RCC 7860 (cell line): ENCODE measurements at regions not wholly inside any gene's neighbourhood (a gene's known extent, or its start where the extent isn't known, plus 50 kb on each side); places are given as distances from the start of the nearest gene placed in this dataset.
A peak's percentile ranks its signal among the peaks of the same experiment; 100 is the strongest.
"Not testable (repeated sequence)": the region's sequence is repeated elsewhere in the genome, so short reads cannot be mapped to it uniquely, and the experiment has no call there.

Experiments used
- DNase-seq: peaks from one replicate; pipeline ENCODE4 v3.0.0-alpha.2; 2015; ENCODE audit warnings: low spot score
- FAIRE-seq: peaks from 2 replicates; lab custom pipeline; 2012; peaks lifted over from hg19 to GRCh38; lab: Jason Lieb, UNC

DNA sequence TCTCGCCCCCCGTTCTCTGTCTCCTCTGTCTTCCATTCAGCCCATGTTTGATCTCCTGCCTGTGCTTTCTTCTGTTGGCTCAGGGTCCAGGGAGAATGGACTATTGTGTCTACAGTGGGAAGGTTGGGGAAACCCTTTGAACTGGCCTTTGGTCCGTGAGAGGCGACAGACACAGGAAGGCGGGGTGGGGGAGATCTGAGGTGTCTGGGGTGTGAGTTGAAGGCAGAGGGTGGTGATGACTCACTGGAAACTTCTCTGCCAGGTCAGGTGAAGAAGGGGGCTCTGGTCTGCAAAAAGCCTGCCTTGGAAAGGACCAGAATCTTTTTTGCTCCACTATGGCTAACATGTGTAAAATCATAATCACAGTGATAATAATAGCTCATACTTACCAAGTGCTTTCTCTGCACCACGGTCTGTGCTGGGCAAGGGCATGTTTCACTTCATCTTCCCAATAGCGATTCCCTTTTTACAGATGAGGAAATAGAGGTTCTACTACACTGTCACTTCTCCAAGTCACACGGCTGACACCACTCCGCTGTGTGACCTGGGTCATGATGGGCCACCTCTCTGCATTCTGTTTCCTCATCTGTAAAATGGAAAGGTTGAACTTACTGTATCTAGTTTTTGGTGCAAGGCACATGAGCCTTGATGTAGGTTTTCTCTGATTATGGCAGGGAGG, 99.8 kb upstream of the ALX4 start:
- FAIRE-seq (no peak), DNase-seq (no peak)

DNA sequence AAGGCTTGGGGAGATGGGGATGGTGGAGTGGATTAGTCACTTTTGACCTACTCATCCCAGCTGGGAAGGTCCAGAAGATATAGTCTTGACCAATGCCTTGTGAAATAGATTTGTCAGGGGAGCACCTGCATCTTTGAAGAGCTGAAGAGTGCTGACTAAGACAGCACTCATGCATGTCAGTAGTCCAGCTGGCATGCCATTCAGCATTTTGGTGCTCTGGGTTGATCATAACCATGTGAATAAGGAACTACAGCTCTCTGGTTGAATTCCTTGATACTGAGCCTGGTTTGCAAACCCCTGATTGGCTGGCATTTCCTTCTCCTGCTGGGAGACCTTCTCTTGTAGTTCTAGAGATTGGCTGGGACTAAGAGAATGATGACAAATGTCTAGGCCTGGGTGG, 106.8 kb upstream of the ALX4 start:
- DNase-seq (peak; percentile 49), FAIRE-seq (no peak)

GRCh38 chr11:44417731-44418455, 108.0 kb upstream of the ALX4 start:
- DNase-seq (no peak), FAIRE-seq (no peak)

- no peak for DNase-seq
- no peak for FAIRE-seq
These were observed 108.5 kb upstream of the ALX4 start for GRCh38 chr11:44418456-44418830.

DNA sequence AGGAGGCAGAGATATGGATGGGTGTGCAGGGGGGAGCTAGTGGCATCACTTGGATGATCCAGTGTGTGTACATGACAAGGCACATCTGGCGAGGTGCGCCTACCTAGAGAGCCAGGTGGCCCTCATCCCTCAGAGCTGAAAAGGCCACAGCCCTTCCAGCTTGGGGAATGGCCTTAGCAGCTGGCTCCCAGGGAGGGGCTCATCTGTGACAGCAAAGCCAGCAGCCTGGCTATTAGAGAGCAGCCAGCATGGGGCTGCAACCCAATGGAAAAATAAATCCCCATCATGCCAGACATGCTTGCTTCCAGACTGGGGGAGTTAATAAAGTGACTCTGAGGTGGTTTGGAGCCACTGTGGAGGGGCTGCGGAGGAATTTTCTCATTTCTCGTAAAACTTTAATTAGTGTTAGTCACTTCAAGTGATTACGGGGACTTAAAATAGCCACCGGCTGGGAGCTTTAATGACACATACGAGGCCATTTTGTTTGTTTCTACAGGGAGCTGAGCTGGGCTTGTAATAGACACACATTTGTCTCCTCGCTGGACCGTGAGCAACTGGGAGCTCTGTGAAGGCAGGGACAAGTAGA, 111.2 kb upstream of the ALX4 start:
- DNase-seq = no peak
- no peak for FAIRE-seq

- DNase-seq (no peak), FAIRE-seq (no peak)
These were observed 113.3 kb upstream of the ALX4 start for GRCh38 chr11:44423289-44423688.

DNA sequence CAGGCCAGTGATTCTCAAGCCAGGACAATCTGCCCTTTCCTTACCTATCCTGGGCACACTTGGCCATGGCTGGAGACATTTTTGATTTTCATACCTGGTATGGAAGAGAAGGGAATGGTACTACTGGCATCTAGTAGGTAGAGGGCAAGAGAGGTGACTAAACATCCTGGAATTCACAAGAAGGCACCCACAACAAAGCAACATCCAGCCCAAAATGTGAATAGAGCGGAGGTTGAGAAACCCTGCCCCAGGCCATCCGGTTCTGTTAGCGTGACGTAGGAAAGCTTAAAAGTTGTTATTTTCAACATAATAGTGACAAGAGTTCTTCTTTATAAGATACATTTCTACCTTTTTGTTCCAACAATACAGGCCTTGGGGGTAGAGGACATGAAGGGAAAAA, 114.9 kb upstream of the ALX4 start:
- DNase-seq (no peak), FAIRE-seq (no peak)

DNA sequence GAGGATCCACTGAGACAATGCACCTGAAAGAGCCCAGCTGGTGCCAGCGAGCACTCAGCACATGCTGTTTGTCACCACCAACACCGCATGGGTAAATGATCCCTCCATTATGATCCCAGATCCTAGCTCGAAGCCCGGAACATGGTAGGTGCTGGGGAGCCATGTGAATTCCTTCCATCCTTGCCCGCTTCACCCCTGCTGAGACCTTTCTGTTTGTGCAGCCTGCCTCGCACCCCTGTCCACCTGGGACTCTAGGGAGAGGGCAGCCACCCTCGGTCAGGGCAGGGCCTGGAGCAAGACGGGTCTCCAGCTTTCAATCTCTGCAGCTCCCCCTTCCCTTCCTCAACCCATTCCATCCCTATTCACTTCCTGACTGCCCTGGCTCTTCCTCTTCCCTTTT, 116.2 kb upstream of the ALX4 start:
- DNase-seq = no peak
- no peak for FAIRE-seq

GRCh38 chr11:44426958-44427357, 117.0 kb upstream of the ALX4 start:
- no peak for FAIRE-seq
- DNase-seq = no peak

DNA sequence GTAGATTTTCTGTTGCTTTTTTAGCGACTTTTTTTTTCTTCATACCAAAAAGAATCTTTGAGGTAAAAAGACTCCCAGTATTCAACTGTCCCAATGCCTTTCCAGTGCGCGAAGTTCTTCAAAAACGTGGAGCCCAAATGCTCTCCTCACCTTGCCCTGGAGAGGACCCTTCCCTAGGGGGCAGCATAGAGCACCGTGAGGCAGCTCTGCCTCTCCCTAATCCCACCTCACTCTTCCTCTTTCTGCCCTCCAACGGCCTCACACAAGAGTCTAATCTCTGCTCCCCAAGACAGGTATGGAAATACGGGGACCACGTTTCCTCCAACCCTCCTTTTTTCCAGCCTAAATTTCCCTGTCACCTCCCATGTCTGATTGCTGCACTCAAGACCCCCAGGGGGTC, 117.5 kb upstream of the ALX4 start:
- no peak for FAIRE-seq
- DNase-seq = no peak

GRCh38 chr11:44430140-44430539, 120.2 kb upstream of the ALX4 start:
- FAIRE-seq = no peak
- no peak for DNase-seq

- FAIRE-seq (no peak), DNase-seq (no peak)
These were observed 124.3 kb upstream of the ALX4 start for GRCh38 chr11:44434191-44434590.

GRCh38 chr11:44437122-44437521, 127.2 kb upstream of the ALX4 start:
- DNase-seq = no peak
- no peak for FAIRE-seq

DNA sequence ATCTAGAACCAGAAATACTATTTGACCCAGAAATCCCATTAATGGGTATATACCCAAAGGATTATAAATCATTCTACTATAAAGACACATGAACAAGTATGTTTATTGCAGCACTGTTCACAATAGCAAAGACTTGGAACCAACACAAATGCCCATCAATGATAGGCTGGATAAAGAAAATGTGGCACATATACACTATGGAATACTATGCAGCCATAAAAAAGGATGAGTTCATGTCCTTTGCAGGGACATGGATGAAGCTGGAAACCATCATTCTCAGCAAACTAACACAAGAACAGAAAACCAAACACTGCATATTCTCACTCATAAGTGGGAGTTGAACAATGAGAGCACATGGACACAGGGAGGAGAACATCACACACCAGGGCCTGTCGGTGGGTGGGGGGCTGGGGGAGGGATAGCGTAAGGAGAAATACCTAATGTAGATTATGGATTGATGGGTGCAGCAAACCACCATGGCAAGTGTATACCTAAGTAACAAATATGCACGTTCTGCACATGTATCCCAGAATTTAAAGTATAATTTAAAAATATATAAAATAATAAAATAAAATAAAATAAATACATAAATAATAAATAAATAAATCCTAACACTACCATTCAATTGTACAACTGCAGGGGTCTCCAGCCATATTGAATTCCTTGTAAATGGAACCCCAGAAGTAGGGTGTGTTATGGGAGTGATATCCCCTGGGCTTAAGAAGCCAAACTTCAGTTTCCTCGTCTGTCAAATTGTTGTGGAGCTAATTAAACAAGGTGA, 122.4 kb upstream of the CD82 start:
- FAIRE-seq, DNase-seq: not testable (repeated sequence)

DNA sequence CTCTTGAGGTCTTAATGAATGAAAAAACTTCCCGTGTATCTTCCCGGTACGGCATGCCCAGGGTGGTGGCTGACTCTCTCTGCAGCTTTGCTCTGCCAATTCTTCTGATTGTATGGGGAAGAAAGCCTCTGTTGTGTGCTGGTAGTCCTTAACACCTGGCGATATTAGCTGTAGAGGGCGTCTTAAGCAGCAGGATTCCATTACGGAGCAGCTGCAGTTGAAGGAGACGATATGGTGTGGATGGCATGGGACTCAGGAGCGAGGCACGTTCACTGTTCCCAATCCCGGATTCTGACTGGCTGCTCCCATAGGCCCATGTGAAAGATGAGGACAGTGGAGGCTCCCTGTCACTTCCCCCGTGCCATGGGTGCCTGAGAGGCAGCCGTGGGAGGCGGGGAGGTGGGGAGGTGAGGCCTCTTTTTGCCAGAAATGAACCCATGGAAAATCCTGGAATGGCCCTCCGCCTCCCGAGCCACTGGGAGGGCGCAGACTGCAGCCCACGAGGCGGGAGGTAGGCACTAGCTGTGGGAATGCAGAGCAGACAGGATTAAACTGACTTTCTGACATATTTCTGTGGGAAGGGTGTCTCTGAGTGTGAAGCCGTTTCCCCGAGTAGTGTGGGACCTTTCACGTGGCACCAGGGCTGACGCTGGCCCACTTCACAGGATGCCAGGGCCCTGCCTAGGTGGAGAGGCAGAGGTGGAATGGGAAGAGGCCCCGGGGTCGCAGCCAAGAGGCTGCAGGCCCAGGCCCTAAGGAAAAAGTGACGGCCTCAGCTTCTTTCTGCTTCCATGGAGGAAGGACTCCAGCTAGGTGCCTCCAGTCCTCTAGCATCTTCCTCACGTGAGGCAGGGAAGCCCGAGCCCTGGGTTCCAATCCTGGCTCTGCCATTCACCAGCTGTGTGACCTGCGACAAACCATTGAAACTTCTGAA, 121.4 kb upstream of the CD82 start:
- DNase-seq (no peak), FAIRE-seq (no peak)

- FAIRE-seq = peak; percentile 79
- DNase-seq = no peak
These were observed 120.6 kb upstream of the CD82 start for GRCh38 chr11:44444770-44445321.

DNA sequence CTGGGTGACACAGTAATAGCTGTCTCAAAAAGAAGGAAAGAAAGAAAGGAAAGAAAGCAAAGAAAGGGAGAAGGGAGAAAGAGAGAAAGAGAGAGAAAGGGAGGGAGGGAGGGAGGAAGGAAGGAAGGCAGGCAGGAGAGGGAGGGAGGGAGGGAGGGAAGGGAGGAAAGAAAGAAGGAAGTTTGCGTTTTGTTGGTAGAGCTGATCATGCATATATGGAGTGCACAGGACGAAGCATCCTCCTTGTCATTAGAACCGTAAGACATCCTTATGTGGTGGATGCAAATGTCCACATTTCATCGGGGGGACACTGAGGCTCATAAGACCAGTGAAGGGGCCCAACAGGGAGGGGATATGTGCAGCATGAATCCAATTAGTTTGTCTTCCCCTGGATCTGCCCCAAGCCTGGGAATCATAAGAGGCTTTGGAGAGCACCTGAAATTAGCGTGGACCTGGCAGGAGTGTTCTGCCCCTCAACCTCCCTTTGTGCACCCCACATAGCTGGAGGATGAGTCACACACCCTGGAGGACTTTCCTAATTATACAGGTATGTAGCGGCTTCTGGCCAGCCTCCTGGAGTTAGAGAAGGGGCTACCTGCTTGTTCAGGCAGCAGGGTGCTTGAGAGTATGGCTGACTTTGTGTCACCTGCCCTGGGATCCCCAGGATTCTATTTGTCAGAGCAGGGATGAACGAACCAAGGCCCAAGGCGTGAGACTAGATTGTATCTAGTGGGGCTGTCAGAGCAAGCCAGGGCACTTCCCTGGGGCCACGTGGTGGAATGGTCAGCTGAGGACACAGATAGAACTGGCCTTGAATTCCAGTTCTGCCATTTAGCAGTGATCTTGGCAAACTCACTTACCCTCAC, 119.7 kb upstream of the CD82 start:
- DNase-seq (no peak), FAIRE-seq (no peak)

DNA sequence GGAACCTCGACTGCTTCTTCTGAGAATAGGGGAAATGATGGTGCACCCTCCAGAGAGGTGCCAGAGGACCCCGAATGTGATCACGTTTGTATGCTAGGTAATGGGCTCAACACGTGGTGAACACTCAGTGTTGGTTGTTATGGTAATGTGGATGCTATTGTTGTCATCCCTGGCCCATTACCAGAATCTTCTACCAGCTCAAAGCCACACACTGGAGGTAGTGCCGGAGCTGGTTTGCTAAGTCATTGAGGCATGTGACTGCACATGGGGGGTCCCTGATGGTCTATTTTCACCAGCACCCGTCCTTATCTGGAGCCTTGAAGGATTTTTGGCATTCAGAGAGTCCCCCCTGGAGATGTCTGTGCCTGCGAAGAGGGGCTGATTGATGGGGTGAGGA, 119.1 kb upstream of the CD82 start:
- FAIRE-seq (no peak), DNase-seq (no peak)
